H1 (cell line): ENCODE measurements at regions not wholly inside any gene's neighbourhood (a gene's known extent, or its start where the extent isn't known, plus 50 kb on each side); places are given as distances from the start of the nearest gene placed in this dataset.
"Not testable (repeated sequence)": the region's sequence is repeated elsewhere in the genome, so short reads cannot be mapped to it uniquely, and the experiment has no call there.

ENCODE experiments used
- CTCF ChIA-PET: fragments of 300-600 bp; sonication (Branson Sonifier 250); formaldehyde crosslinking; loops from one replicate; lab custom pipeline; 2021; ENCODE audit not compliant: partially characterized antibody; lab: Charles Lee
- POLR2A ChIA-PET: fragments of 300-600 bp; sonication (Branson Sonifier 250); formaldehyde crosslinking; loops from one replicate; lab custom pipeline; 2021; ENCODE audit warnings: inconsistent platforms; ENCODE audit not compliant: partially characterized antibody; lab: Charles Lee
- DNase-seq, 2 experiments: peaks; one replicate each; pipeline versions ENCODE4 v3.0.0 to v3.0.0-alpha.2; 2010 to 2022; ENCODE audit warnings: low spot score in 2 of 2, low read depth in 1 of 2, mixed read lengths in 1 of 2
- FAIRE-seq: peaks from 2 replicates; lab custom pipeline; 2011; peaks lifted over from hg19 to GRCh38; lab: Jason Lieb, UNC
- H2AFZ ChIP-seq: 2 replicates; pipeline ENCODE4 v1.8.1; 2012; ENCODE audit warnings: low read length, inconsistent platforms
- H2AK5ac ChIP-seq: 2 replicates; pipeline ENCODE4 v1.6.1; 2013; ENCODE audit warnings: low read depth, low read length
- H2BK120ac ChIP-seq: replicated peaks from 2 replicates; pipeline ENCODE3; 2013; ENCODE audit warnings: low read depth, low read length, inconsistent platforms
- H2BK12ac ChIP-seq: 2 replicates; pipeline ENCODE4 v1.6.1; 2013; ENCODE audit warnings: low read depth, low read length
- H2BK15ac ChIP-seq: 2 replicates; pipeline ENCODE4 v1.6.1; 2013; ENCODE audit warnings: low read length
- H2BK20ac ChIP-seq: 2 replicates; pipeline ENCODE4 v1.6.1; 2013; ENCODE audit warnings: low read length
- H2BK5ac ChIP-seq: 2 replicates; pipeline ENCODE4 v1.6.1; 2013; ENCODE audit warnings: low read depth, low read length
- H3K14ac ChIP-seq: 2 replicates; pipeline ENCODE4 v1.6.1; 2013; ENCODE audit warnings: inconsistent platforms; ENCODE audit not compliant: insufficient read length
- H3K18ac ChIP-seq: 2 replicates; pipeline ENCODE4 v1.6.1; 2013; ENCODE audit warnings: low read length; ENCODE audit errors: extremely low read depth
- H3K23ac ChIP-seq: 2 replicates; pipeline ENCODE4 v1.6.1; 2013; ENCODE audit warnings: inconsistent platforms; ENCODE audit not compliant: insufficient read length
- H3K23me2 ChIP-seq: 2 replicates; pipeline ENCODE4 v1.6.1; 2013; ENCODE audit warnings: low read depth, low read length
- H3K27ac ChIP-seq: 2 replicates; pipeline ENCODE4 v1.6.1; 2011; ENCODE audit warnings: low read depth, low read length, inconsistent platforms
- H3K27me3 ChIP-seq, 4 experiments: replicated peaks in 1 of 4; 1 replicate in 1 of 4; 2 replicates in 3 of 4; pipeline versions ENCODE4 v1.6.1 to v1.8.1; 2011 to 2013; ENCODE audit warnings: low read length in 3 of 4, mild to moderate bottlenecking in 3 of 4, inconsistent platforms in 2 of 4, mixed read lengths in 2 of 4, moderate library complexity in 1 of 4; ENCODE audit not compliant: control insufficient read depth in 3 of 4, insufficient read depth in 3 of 4; ENCODE audit errors: extremely low read depth in 1 of 4
- H3K36me3 ChIP-seq, 4 experiments: 2 replicates each; pipeline versions ENCODE4 v1.6.1 to v1.8.1; 2011 to 2013; ENCODE audit warnings: mild to moderate bottlenecking in 4 of 4, low read length in 3 of 4, moderate library complexity in 2 of 4, control low read depth in 1 of 4, inconsistent platforms in 1 of 4; ENCODE audit not compliant: insufficient read depth in 4 of 4, control insufficient read depth in 2 of 4
- H3K4ac ChIP-seq: replicated peaks from 2 replicates; pipeline ENCODE3; 2013; ENCODE audit warnings: low read length, low read depth, mixed read lengths, inconsistent platforms; ENCODE audit not compliant: insufficient read length
- H3K4me1 ChIP-seq, 4 experiments: replicated peaks in 1 of 4; 1 replicate in 1 of 4; 2 replicates in 3 of 4; pipeline versions ENCODE4 v1.6.1 to v1.8.1; 2011 to 2013; ENCODE audit warnings: low read length in 3 of 4, inconsistent platforms in 2 of 4, mixed read lengths in 1 of 4; ENCODE audit not compliant: insufficient read depth in 4 of 4, control insufficient read depth in 3 of 4
- H3K4me2 ChIP-seq, 2 experiments: 2 replicates each; pipeline versions ENCODE4 v1.6.1 to v1.8.1; 2011 to 2013; ENCODE audit warnings: low read depth in 2 of 2, low read length in 2 of 2, control low read depth in 1 of 2, inconsistent platforms in 1 of 2, mild to moderate bottlenecking in 1 of 2; ENCODE audit not compliant: insufficient read depth in 1 of 2
- H3K4me3 ChIP-seq, 4 experiments: fragments of 200-600, 300-600 bp in 1 of 4; sonication (generic), shearing (Covaris generic), sonication (Bioruptor Twin) in 1 of 4; 2 replicates each; pipeline versions ENCODE4 v1.5.1 to v1.8.1; 2011 to 2016; ENCODE audit warnings: low read length in 4 of 4, low read depth in 3 of 4, control low read depth in 2 of 4, inconsistent platforms in 2 of 4, mild to moderate bottlenecking in 2 of 4, mixed read lengths in 1 of 4, moderate library complexity in 1 of 4; ENCODE audit not compliant: insufficient read depth in 2 of 4; ENCODE audit errors: extremely low read depth in 1 of 4
- H3K56ac ChIP-seq: replicated peaks from 2 replicates; pipeline ENCODE3; 2013; ENCODE audit warnings: low read depth, mild to moderate bottlenecking, mixed read lengths, low read length, inconsistent platforms; ENCODE audit not compliant: insufficient read length
- H3K79me1 ChIP-seq: 2 replicates; pipeline ENCODE4 v1.6.1; 2013; ENCODE audit warnings: low read depth, low read length, control low read depth
- H3K79me2 ChIP-seq, 2 experiments: 2 replicates each; pipeline versions ENCODE4 v1.6.1 to v1.8.1; 2012 to 2013; ENCODE audit warnings: low read length in 2 of 2, mild to moderate bottlenecking in 2 of 2, inconsistent platforms in 1 of 2; ENCODE audit not compliant: insufficient read depth in 2 of 2, control insufficient read depth in 1 of 2
- H3K9ac ChIP-seq, 4 experiments: replicated peaks in 1 of 4; 1 replicate in 1 of 4; 2 replicates in 3 of 4; pipeline versions ENCODE4 v1.6.1 to v1.8.1; 2011 to 2013; ENCODE audit warnings: low read depth in 3 of 4, low read length in 3 of 4, control low read depth in 2 of 4, mild to moderate bottlenecking in 2 of 4, moderate library complexity in 2 of 4, inconsistent platforms in 1 of 4; ENCODE audit errors: extremely low read depth in 1 of 4
- H3K9me3 ChIP-seq, 2 experiments: 2 replicates each; pipeline versions ENCODE4 v1.6.1 to v1.8.1; 2012 to 2013; ENCODE audit warnings: mild to moderate bottlenecking in 2 of 2, moderate library complexity in 2 of 2, control low read depth in 1 of 2, inconsistent platforms in 1 of 2, low read depth in 1 of 2, low read length in 1 of 2, mixed read lengths in 1 of 2; ENCODE audit not compliant: insufficient read depth in 2 of 2
- H4K20me1 ChIP-seq, 2 experiments: replicated peaks in 1 of 2; 2 replicates each; pipeline versions ENCODE3 to v1.8.1; 2011 to 2013; ENCODE audit warnings: inconsistent platforms in 2 of 2, low read length in 2 of 2, mild to moderate bottlenecking in 1 of 2; ENCODE audit not compliant: insufficient read depth in 2 of 2, control insufficient read depth in 1 of 2
- H4K5ac ChIP-seq: 2 replicates; pipeline ENCODE4 v1.6.1; 2013; ENCODE audit warnings: low read length, low read depth, mixed read lengths, inconsistent platforms; ENCODE audit not compliant: insufficient read length
- H4K8ac ChIP-seq: 2 replicates; pipeline ENCODE4 v1.8.0; 2013; ENCODE audit warnings: mild to moderate bottlenecking, moderate library complexity, low read length, inconsistent platforms; ENCODE audit not compliant: insufficient read depth; ENCODE audit errors: extremely low read depth
- H4K91ac ChIP-seq: replicated peaks from 2 replicates; pipeline ENCODE3; 2013; ENCODE audit warnings: low read length, mixed read lengths, inconsistent platforms; ENCODE audit not compliant: insufficient read length
- WGBS, 2 experiments: shearing (Covaris generic) in 1 of 2; methylation state at CpG; one replicate each; pipeline versions ENCODE4 v1.1.6 to v1.1.7; 2013 to 2015; ENCODE audit warnings: low lambda C conversion rate in 2 of 2, mixed read lengths in 2 of 2, inconsistent platforms in 1 of 2, low coverage in 1 of 2, missing lambda C conversion rate in 1 of 2; ENCODE audit not compliant: insufficient replicate concordance in 2 of 2, insufficient coverage in 1 of 2, insufficient read length in 1 of 2; ENCODE audit errors: extremely low coverage in 1 of 2, missing lambda C conversion rate in 1 of 2; 5-methylcytosine and 5-hydroxymethylcytosine counted together

- H2AK5ac ChIP-seq, DNase-seq, H4K20me1 ChIP-seq, FAIRE-seq, H2BK12ac ChIP-seq, H2AFZ ChIP-seq, CTCF ChIA-PET, H3K14ac ChIP-seq, H3K27ac ChIP-seq, H3K18ac ChIP-seq, H3K23me2 ChIP-seq, H3K4me1 ChIP-seq, H3K4me3 ChIP-seq, H4K5ac ChIP-seq, H2BK5ac ChIP-seq, H4K91ac ChIP-seq, H3K23ac ChIP-seq, H2BK15ac ChIP-seq, POLR2A ChIA-PET, H3K4ac ChIP-seq, H3K79me2 ChIP-seq, H2BK120ac ChIP-seq, H3K79me1 ChIP-seq, H3K9me3 ChIP-seq, H3K36me3 ChIP-seq, H3K4me2 ChIP-seq, H4K8ac ChIP-seq, H3K56ac ChIP-seq, H3K27me3 ChIP-seq, H2BK20ac ChIP-seq, H3K9ac ChIP-seq: not testable (repeated sequence)
- 92% methylated on average over 3 of the region's 3 CpGs; no CpG with 5 or more reads in 1 of the 2 experiments for WGBS, 2 experiments
Measured at GRCh38 chr11:96560727-96561126, 170.9 kb downstream of the JRKL start.
